HG03196 (cell line): ENCODE measurements at regions not wholly inside any gene's neighbourhood (a gene's known extent, or its start where the extent isn't known, plus 50 kb on each side); places are given as distances from the start of the nearest gene placed in this dataset.

Source experiments
- ATAC-seq: cut with Tn5 transposase; IDR thresholded peaks from one replicate; pipeline ENCODE4 v1.9.1; 2021; ENCODE audit not compliant: unreplicated experiment

- no peak for ATAC-seq
Measured at GRCh38 chr2:81238462-81238861, 933.9 kb upstream of the LRRTM1 start.

DNA sequence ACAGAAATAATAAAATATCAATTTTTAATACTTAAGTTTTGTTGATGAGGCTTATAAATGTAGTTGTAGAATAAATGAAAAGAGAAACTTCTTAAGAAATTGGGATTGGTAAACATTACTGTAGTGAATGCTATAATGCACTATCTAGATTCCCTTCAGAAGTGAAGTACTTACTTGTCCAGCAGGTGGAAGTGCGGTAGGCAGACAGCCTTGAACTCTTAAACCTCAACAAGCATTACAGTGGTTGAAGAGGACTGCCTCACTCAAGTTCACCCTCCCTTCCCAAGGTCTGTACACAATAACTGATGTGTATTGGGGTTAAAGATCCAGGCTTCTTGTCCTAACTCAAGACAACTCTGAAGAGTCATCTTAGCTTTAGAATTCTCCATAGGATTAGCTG is 931.0 kb upstream of the LRRTM1 start:
- ATAC-seq, result no peak

DNA sequence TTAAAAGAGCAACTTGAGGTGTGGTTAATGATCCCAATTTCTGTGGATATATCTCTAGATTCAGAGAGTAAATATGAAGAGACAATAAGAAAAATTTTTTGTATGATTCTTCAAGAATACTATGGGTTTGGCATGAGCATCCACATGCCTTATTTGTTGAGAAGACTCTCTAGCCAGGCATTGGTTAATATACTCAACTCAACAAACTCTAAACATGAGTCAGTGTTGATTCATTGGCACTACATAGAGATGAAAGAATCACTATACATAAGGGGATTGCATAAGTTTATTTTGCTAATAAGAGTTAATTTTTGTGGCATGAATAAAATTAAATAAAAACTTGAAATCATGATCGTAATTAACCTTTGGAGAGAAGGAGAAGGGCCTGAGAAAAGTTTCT is 930.2 kb upstream of the LRRTM1 start:
- ATAC-seq, result no peak

DNA sequence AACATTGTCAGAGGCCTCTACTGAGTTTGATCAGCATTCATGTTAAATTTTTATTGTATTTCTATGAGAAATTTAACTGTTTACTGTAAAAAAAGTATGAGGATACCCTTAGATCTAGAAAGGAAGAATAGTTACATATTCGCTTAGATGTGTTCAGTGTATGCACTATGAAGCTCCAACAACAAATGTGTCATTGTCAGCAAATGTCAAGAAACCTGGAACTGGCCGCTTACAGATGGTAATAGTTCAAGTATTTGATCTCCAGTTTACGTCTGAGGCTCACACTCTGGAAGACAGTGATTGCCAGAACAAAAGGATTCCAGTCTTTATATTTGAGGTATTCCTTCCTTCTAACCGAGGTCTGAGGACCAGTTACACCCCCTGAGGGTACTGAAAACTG is 921.2 kb upstream of the LRRTM1 start:
- no peak for ATAC-seq

DNA sequence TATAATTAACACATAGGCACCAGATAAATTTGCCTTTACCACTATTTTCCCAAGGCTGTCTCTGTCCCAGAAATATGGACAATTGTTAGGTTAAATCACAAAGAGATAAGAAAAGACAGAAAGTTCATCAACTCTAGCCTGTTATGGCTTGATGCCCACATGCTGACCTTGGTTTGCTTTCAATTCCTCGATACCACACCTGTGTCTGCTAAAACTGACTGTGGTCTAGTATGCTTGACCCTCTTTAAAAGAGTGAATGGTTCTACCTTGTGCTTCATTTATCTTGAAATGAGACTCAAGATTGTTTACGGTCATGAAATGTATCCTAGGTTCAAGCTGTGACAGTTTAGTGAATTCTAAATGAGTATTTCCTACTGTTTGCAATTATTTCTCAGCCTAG is 909.0 kb upstream of the LRRTM1 start:
- no peak for ATAC-seq

GRCh38 chr2:81206216-81206615 is 901.7 kb upstream of the LRRTM1 start:
- no peak for ATAC-seq

GRCh38 chr2:81196933-81197628 is 892.5 kb upstream of the LRRTM1 start:
- no peak for ATAC-seq

DNA sequence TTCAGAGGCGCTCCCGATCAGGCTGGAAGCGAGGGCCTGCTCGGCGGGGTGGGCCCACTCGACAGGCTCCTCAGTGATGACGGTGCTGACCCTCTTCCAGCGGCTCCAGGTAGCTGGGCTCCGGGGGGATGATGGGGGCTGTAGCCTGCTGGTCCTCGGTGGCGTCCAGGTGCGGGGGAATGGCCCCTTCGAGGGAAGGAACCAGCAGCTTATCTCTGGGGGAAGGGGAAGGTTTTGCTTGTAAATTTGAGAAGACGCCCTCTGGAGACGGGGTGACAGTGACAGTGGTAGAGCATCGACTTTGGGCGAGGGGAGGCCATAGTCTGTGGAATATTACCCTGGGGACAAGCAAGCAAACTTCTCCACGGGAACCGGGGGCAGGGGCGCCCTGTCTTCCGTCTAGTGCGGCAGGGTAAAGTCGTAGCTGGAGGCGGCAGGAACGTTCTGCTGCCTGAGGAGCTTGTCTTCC is 891.9 kb upstream of the LRRTM1 start:
- no peak for ATAC-seq

DNA sequence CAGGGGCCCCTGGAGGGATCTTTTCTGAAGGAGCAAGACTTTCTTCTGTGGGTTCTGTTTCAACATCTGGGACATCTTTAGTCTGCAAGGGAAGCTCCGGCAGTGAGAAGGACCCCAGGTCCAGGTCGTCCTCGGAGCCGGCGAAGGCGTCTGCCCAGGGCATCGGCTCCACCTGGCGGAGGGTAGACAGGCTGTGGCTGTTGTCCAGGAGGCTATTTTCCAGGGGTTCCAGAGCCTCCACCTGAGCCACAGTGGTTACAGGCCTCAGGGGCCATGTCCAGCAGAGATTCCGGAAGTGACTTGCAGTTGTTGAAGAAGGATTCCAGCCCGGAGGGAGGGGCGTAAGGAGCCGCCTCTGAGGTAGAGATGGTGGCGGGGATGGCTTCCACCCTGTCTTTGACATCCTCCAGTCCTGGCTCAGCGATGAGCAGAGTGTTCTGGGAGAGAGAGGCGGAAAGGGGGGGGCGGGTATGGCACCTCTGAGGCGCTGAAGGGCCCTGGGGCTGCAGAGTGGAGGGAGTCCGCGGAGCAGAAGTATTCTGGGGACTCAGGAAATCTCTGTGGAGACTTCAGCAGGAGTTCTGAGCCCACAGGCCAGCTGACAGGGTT is 891.3 kb upstream of the LRRTM1 start:
- ATAC-seq, result no peak

- ATAC-seq, result no peak
Measured at GRCh38 chr2:81195017-81195773, 890.6 kb upstream of the LRRTM1 start.

DNA sequence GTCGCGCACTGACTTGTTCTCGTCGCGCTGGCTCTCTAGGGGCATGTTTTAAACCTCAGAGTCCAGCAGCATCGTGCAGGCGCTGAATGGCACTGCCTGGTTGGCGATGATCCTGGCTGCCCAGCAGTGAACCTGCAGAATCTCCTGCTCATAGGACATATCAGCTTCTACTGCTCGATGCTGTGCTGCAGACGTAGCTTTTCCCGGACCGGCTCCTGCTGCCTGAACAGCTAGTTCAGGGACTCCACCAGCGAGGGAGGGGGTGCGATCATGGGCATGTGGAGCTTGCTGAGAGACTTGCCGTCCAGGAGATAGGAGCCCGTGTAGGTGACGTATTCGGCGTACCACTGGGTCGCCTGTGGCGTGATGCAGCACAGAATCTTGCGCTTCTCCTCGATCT is 890.0 kb upstream of the LRRTM1 start:
- ATAC-seq, result no peak

GRCh38 chr2:81194176-81194575 is 889.6 kb upstream of the LRRTM1 start:
- ATAC-seq, result no peak

DNA sequence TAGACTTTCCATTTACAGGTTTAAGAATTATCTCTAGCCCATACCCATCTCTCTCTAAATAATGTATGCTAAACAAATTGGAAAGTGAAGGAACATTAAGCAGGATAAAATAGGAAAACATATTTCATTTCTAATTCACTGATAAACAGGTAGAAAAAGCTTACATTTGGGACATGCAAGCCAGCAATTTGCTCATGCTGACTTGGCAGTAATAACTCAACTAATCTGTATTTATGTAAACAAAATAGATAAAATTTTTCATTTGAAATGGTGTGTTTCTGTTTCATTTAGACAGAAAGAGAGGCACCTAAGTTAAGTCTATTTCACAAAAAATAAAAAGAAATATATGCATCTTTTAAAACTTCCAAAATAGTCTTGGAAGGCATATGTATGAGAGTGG is 877.3 kb upstream of the LRRTM1 start:
- ATAC-seq, result no peak

DNA sequence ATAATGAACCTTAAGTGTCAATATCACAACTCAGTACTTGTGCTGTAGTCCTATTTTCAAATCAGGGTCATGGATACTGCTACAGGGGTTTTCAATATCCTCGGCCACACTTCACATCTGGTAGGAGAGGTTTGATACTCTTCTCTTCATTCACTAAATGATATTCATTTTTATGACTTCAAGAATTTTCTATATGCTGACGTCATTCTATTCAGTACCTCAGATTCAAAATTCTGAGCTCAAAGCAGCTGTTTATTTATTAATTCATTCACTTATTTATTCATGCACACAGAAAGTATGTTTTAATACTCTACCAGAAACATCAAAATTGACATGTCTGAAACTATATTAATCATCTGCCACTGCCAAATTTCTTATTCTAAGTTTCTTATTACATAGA is 866.9 kb upstream of the LRRTM1 start:
- no peak for ATAC-seq

- ATAC-seq, result no peak
Measured at GRCh38 chr2:81163583-81163982, 859.0 kb upstream of the LRRTM1 start.

- no peak for ATAC-seq
Measured at GRCh38 chr2:81158505-81158904, 854.0 kb upstream of the LRRTM1 start.

DNA sequence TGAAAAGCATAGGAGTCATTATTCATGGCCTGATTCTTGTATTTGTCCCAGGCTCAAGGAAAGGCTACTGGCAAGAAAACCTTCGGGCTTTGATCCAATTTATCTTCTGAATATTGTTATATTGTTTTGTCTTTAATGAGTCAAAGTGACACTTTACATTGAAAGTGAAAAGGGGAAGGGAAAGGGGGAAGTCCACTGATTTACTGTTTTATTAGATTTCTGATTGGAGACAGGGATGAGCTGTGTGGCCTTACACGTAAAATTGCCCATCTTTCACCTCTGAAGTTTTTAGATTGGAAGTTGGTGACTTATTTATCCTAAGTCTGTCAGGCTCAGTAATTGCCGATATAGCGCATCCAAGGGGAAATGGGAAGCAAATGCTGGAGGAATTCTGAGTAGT is 843.8 kb upstream of the LRRTM1 start:
- ATAC-seq, result no peak

DNA sequence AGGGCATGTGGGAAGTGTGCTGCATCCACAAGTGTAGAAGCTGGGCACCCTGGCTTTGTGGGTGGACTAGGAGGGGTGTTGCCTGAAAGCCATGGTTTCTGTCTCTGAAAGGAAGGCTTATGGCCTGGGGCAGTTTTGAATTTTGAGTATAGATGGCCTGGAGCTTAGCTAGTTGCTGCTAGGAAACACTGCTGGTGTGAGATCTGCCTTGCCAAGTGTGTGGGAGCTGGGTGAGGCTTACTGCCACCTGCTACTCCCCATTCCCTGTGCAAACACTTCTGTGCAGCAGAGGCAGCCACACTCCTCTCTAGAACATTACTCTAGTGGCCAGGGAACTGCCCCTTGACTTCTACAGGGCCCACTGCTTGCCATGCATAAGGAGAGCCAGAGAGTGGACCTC is 831.7 kb upstream of the LRRTM1 start:
- ATAC-seq, result no peak

GRCh38 chr2:81097361-81097760 is 792.8 kb upstream of the LRRTM1 start:
- ATAC-seq, result no peak

- ATAC-seq, result no peak
Measured at GRCh38 chr2:81093031-81093430, 788.5 kb upstream of the LRRTM1 start.

DNA sequence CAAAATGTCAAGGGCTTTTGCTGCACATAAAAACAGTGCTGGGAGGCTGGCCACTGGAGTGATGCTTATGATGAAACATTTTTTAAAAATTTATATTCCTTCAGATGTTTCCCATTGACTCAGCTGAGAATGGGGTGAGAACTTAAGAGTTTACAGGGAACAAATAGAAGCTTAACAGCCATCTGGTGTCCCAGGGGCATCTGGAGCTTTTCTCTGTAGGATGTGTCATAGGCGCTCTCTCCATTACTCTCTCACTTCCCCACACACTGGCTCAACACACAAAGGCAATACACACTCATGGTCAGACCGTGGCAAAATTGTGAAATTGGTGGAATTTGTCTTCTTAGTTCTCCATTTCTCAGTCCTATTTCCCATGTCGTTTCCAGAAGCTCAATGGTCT is 783.1 kb upstream of the LRRTM1 start:
- ATAC-seq, result no peak

GRCh38 chr2:81084101-81084500 is 779.5 kb upstream of the LRRTM1 start:
- no peak for ATAC-seq
